RPMI8226 (cell line): ENCODE measurements at regions not wholly inside any gene's neighbourhood (a gene's known extent, or its start where the extent isn't known, plus 50 kb on each side); places are given as distances from the start of the nearest gene placed in this dataset.
A peak's percentile ranks its signal among the peaks of the same experiment; 100 is the strongest.
"Not testable (repeated sequence)": the region's sequence is repeated elsewhere in the genome, so short reads cannot be mapped to it uniquely, and the experiment has no call there.

Experiments used
- DNase-seq: peaks from one replicate; pipeline ENCODE4 v3.0.0-alpha.2; 2015

DNA sequence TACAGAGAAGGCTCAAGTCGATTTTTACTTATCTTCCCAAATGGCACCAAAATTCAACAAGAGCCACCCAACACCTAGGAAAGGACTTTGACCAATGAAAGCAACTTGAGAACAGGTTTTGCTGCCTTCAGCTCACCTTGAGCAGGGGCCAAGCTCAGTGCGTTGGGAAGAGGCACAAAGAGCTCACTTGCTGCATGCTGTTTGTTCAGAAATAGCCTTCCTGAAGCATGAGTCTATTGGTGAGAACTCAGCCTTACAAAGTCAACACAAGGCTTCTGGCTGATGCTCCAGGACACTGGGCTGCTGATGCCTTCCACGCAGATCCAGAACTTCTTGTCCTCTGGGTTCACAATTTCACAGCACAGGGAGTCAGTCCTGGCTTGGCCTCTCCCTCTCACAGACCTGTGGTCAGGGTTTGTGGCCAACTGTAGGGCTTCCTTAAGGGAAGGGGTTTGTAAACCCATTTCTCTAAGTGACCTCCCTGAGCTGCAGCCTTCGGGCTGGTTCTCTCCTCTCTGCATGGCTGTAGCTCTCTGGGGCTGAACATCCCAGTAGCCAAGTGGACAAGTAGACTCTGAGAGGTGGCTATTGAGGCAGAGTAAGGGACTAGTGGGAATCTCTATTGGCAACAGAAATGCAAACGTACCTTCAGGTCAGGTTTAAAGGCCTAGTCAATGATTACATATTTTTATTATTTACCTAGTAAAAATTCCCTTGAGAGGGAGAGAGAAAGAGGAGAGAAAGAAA is 124.7 kb upstream of the GATA6 start:
- no peak for DNase-seq

DNA sequence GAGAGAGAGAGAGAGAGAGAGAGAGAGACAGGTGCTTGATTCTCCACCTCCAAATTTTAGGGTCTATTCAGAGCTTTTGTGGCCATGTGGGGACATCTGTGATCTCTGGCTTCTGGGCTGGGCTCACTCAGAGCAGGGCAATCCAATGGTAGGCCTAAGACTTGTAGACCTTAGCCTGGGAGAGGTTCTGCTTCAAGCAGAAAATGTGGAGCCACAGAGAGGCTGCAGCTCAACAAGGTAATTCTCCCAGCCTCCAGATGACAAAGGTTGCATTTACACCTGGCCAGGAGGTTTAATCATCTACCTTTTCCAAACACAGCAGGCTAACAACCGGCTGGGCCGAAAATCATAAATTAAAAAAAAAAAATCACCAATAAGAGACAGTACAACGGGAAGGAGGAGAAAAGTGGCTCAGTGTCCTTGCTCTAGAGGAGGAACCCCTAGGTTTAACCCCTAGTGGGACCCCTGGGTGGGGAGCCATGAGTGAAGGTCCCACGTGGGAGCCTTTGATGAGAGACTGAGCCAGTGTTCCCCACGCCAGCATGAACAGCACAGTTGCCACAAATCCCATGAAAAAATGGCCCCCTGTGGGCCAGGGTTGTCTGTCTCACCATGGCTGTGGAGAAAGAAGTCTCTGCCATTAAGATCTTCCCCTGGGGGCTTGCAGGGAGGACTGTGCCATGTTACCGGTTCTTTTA is 124.0 kb upstream of the GATA6 start:
- DNase-seq = no peak

DNA sequence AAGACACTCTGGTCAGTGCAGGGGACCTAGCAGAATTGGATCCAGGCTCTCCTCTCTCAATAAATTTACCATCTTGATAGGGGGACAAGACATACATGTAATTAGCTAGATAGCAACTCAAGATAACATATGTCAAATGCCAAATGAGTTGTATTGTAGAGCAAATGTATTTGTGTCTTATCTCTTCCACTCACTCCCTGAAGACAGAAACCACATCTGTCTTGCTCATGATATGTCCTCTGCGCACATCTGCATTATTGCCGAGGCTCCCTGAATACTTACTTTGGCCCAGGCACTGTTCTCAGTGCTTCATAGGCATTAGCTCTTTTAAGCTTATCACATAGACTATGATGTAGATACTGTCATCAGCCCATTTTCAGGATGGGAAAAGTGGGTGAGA is 122.9 kb upstream of the GATA6 start:
- DNase-seq = no peak

DNA sequence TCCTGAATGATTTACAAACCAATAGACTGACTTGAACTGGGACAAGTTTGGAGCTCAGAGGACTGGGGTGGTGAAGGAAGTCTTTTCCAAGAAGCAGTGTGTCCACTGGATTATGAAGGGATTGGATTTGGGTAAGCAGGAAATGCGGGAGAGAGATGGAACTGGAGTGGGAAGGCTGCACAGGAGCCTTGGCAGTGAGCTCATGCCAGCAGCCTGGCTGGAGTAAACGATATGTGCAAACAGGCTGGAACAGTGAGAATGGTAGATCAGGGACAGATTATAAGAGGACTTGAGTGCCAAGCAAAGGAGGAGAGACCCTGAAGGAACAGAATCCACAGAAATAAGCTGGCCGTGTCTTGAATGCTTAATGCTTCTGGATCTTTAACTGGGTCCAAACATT is 121.9 kb upstream of the GATA6 start:
- DNase-seq = no peak

DNA sequence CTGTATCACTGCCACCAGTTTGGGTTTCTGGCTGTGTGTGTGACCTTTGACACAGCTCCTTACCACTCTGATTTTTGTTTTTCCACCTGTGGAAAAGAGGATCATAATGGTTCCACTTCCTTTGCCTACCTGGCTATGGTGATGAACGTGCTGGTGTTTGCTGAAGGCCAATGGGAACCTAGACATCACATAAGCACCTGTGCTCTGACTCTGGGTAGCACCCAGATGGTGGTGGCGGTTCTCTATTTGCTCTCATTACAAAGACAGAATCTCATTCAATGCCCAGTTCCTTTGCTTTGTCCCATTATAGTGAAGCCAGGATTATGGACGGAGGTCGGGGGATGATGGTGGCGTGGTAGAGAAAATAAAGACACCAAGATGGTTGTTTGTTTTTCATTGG is 121.2 kb upstream of the GATA6 start:
- no peak for DNase-seq

DNA sequence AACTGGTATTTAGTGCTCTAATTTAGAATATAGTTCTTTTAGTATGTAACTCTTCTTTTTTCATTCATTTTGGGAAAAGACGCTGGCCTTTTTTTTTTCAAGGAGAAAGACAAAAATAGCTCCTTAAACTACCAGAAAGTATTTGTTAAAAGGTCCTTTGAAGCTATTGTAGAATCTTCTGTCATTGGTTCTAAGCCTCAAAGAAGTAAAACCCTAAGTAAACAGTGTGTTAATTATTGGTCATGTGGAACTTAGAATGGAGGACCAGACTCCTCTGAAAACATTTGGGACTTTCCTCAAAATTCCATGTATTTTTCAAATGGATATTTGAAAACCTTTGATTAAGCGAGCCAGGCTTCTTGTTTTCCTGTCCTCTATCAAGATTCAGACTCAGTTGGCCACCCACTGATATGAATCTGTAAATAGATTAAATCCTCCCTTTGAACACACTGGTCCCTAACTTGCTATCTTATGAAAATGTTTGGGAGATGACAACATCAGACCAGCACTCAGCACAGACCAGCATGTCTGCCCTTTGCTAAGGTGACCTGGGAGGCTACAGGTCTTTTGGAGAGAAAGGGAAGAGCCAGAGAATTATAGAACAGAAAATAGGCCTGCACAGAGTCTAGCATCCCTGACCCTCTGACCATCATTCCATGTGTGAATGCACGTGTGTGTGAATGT is 120.3 kb upstream of the GATA6 start:
- no peak for DNase-seq

DNA sequence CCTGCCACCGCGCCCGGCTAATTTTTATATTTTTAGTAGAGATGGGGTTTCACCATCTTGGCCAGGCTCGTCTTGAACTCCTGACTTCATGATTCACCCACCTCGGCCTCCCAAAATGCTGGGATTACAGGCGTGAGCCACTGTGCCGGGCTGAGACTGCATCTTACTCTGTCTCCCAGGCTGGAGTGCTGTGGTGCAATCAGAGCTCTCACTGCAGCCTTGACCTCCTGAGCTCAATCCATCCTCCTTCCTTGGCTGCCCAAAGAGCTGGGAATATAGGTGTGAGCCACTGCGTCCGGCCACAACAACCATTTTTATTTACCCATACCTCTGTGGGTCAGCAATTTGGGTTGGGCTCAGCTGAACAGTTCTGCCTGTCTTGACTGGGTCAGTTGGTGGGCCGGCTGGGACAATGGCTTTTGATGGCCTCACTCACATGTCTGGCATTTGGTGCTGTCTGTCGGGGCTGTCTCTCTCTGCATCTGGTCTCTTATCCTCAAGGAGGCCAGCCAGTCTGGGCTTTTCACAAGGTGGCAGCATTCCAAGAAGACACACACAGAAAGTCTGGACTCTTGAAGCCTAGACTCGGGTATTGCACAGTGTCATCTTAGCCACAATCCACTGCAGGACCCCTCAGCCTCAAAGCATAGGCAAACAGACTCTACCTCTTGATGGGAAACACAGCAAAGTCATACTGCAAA is 116.8 kb upstream of the GATA6 start:
- peak; percentile 27 for DNase-seq

DNA sequence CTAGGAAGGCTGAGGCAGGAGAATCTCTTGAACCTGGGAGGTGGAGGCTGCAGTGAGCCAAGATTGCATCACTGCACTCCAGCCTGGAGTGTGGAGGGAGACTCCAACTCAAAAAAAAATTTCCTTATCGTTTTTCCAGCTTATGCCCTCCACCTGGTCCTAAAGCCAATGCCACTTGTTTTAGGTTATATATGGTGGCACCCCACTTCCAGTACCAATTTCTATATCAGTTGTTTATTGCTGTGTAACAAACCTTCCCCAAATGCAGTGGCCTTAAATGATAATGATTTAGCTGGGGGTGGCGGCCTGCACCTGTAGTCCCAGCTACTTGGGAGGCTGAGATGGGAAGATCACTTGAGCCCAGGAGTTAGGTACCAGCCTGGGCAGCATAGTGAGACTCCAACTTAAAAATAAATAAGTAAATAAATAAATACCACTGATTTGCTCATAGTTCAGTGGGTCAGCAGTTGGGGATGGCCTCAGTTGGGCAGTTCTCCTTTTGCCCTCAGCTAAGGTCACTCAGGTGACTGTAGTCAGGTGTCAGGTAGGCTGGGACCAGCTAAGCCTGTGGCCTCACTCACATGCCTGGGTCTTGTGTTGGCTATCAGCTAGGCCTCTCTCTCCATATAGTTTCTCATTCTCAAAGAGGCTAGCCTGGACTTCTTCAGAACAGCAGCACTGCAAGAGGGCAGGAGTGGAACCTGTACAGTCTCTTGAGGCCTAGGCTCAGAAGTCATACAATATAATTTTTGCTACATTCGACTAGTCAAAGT is 113.7 kb upstream of the GATA6 start:
- no peak for DNase-seq

DNA sequence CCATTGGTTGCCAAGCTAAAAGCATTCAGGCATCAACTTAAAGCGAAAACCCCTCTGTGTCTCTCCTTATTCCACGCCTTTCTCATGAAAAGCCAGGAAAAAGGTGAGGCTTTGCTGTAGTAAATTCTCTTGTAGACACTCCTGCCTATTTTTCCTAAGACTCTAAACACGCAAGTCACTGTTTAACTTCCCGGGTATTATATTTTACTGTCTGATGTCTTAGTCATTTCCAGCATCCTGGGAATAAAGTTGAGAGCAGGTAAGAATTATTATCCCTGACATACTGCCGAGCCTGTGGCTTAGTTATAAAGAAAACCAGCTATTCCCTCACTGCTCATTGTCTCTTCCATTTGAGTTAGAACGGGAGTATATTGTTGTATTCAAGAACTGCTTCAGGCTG is 112.4 kb upstream of the GATA6 start:
- no peak for DNase-seq

DNA sequence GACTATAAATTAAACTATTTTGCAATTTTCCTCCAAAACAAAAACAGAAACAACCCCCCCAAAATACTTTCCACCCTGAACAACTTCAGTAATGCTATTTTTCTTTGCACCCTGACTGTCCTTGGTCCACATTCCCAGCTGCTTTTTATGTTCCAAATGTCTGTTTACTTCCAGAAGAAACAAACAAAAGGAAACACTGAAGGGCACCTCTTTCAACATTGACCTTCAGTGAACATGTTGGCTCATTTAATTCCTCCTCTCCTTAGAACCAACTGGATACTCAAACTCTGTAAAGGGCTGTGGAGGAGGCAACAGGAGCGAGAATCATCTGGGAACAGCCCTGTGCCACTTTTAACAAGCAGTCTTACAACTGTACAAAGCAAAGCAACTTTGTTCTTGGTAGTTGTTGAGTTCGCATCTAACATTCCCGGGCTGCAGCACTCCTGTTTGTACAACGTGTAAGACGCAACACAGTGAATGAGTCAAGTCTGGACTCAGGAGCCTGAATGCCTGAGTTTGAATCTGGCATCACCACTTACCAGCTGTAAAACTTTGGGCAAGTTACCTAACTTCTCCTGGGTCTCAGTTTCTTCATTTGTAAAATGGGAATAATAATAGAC is 111.4 kb upstream of the GATA6 start:
- DNase-seq = no peak

DNA sequence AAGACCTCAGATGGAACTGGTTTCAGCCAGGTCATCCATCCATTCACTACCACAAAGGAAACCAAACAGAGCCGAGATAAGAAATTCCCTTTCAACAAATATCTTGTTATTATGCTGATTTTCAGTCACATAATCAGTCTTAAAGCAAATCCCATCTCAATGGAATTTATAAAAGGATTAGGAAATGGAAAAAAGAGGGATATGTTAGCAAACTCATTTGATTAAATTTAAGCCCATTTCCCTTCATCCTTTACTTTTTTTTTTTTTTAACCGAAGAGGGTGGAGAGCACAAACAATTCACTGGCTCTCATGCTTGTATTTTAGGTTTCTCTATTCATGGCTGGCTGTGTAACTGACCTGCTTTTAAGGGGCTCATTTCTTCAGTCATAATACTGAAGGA is 109.0 kb upstream of the GATA6 start:
- no peak for DNase-seq

DNA sequence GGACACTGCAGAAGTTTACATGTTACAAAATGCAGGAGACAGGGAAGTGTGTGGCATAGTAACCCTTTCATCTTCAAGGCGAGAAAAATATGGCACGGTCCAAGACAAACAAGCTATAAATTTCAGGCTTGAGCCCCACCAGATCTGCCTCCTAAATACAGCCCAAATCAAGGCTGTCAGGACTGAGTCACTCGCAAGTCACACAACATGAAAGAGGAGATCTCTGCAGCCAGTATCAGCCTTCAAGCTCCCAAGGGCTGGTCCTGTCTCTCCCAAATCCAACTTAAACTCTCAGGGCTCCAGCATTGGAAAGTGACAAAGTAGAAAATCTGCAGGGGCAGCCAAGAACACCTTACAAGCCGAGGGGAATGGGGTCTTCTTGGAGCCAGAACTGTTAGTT is 106.3 kb upstream of the GATA6 start:
- DNase-seq = no peak

DNA sequence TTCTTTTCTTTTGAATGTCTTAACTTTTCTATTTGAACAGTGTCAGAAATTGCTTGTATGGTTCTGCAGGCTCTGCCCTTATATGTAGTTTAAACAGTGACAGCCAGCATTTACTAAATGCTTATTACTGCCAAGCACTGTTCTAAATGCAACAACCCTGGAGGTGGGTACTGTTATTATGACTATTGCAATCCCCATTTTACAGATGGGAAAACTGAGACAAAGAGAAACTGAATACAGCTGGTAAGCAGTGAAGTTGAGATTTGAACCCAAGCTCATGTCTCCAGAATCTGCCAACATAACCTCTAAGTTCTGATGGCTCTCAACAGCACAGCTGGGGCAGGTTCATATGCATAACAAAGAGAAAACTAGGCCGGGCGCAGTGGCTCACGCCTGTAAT is 105.7 kb upstream of the GATA6 start:
- no peak for DNase-seq

DNA sequence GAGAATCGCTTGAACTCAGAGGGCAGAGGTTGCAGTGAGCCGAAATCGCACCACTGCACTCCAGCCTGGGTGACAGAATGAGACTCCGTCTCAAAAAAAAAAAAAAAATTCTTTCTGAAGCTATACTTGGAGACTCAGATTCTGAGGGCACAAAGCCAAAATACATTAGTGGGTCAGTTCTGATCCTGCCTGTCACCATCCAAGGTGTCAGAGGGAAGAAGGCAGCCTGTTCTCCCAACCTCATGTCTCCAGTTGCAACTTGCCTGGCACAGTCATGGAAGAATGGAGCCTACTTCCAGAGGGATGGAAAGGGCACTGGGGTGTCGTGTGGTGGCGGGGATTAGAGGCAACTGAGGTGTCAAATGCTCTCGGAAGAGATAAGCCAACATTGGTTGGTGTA is 104.8 kb upstream of the GATA6 start:
- DNase-seq = no peak

DNA sequence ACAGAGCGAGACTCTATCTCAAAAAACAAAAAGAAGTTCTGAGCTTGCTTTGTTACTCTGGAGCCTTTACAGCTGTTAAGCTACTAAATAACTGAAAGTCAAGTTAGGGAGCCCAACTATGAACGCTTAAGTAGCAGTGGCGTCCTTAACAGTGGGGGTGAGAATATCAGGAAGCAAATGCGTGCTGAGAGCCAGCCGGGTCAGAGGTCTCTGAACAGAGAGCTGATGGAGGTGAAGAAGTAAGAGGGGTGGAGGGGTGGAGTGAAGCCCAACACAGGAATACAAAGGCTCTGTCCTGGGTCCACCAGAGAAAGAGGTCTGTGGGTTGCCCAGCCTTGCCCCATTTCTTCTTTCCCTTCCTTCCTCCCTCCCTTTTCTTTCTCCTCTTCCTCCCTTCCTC is 104.1 kb upstream of the GATA6 start:
- DNase-seq = no peak

DNA sequence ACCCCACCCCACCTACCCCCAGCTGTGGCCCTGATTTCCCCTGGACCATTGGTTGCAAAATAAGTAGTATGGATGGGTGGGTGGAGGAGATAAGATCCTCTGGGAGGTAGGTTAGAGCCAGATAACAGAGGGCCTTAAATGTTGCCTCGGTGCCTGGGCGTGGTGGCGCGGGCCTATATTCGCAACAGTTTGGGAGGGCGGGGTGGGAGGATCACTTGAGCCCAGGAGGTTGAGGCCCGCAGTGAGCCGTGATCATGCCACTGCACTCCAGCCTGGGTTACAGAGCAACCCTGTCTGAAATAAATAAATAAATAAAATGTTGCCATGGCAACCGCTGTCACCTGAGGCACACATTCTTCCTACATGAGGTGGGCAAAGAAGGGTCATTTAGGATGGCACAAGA is 103.3 kb upstream of the GATA6 start:
- DNase-seq = no peak

DNA sequence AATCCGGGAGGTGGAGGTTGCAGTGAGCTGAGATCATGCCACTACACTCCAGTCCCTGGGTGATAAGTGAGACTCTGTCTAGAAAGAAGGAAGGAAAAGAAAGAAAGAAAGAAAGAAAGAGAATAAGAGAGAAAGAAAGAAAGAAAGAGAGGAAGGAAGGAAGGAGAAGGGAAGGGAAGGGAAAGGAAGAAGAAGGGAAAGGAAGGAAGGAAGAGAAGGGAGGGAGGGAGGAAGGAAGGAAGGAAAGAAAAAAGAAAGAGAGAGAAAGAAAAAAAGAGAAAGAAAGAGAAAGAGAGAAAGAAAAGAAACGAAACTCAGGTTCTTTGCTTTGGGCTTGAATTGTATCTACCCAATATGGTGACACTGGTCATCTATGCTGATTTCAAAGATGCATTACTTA is 102.3 kb upstream of the GATA6 start:
- DNase-seq = no peak

DNA sequence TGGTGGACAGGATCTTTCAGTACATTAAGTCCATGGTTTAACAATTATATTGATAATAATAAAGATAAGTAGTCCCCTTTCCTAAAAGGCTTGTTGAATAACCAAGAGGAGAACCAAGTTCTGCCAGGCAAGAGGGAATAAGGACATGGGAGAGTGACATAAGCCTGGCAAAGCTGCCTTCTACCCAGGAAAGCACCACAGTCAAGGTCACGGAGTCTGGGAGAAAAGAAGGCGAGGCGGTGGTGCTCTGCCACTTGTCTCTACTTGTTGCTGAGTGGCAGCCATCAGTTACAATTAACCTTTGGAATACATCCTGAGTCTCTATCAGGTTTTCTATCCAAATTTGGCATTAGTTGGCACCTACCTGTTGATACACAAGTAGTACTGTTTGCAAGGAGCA is 101.7 kb upstream of the GATA6 start:
- DNase-seq = no peak

DNA sequence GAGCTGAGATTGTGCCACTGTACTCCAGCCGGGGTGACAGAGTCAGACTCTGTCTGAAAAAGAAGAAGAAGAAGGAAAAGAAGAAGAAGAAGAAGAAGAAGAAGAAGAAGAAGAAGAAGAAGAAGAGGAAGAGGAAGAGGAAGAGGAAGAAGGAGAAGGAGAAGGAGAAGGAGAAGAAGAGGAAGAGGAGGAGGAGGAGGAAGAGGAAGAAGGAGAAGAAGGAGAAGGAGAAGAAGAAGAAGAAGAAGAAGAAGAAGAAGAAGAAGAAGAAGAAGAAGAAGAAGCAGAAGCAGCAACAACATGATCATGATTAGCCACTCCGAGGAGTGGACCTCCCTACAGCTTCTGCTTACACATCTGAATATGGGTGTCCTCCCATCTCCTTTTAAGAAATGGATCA is 100.6 kb upstream of the GATA6 start:
- not testable (repeated sequence) for DNase-seq

DNA sequence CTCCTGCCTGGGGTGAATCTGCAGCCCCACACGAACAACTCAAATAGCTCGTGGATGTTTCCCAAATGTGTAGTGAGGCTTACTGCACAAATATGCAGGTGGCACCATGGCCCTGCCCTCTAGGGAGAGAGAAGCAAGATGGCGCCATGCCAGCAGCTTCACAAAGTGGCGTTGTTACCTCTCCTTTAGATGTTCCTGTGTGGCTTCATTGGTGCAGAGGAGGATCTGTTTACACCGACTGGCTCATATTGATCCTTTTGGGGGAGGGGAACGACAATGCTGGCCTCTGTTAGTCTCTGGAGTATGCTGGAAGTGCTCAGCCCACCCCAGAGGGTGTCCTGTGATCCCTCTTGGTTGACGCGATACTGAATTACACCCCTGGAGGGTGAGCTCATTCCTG is 99.5 kb upstream of the GATA6 start:
- DNase-seq = peak; percentile 22

DNA sequence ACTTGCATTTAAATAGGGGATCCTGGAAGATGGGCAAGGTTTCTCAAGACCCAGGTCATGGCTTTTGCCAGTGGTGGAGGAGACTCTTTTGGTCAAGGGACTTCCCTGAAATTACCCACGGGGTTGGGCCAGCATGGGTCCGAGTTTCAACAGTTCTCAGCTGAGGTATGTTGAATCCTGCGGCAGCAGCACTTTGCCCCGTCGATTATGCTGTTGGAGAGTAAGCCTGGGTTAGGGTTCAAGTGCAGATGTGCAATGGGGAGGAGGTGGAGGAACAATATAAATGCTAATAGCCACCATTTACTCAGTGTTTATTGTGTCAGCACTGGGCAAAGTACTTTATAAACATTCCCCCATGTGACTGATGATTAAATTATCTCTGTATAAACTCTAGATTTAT is 96.0 kb upstream of the GATA6 start:
- DNase-seq = no peak
